Tibial nerve (tissue), 4 donors: ENCODE measurements at regions not wholly inside any gene's neighbourhood (a gene's known extent, or its start where the extent isn't known, plus 50 kb on each side); places are given as distances from the start of the nearest gene placed in this dataset.

Experiments used
- DNase-seq, 2 donors: peaks; one replicate each; pipeline ENCODE4 v3.0.0-alpha.2; 2019; ENCODE audit warnings: low spot score in 2 of 2
- H3K27ac ChIP-seq, 4 donors: fragments of 200-600 bp; sonication (generic) in 3 of 4; one replicate each; pipeline ENCODE4 v1.5.1; 2017 to 2019; ENCODE audit warnings: mild to moderate bottlenecking in 1 of 4
- H3K27me3 ChIP-seq, 2 donors: fragments of 200-600 bp; sonication (generic) in 1 of 2; one replicate each; pipeline versions ENCODE4 v1.5.1 to v1.6.0; 2017 to 2019
- H3K36me3 ChIP-seq, 3 donors: fragments of 200-600 bp; sonication (generic); one replicate each; pipeline ENCODE4 v1.5.1; 2018 to 2019
- H3K4me1 ChIP-seq, 4 donors: fragments of 200-600 bp; sonication (generic) in 3 of 4; one replicate each; pipeline ENCODE4 v1.5.1; 2017 to 2019
- H3K4me3 ChIP-seq, 4 donors: fragments of 200-600 bp; sonication (generic) in 3 of 4; one replicate each; pipeline ENCODE4 v1.5.1; 2017 to 2019; ENCODE audit warnings: mild to moderate bottlenecking in 1 of 4, moderate library complexity in 1 of 4
- H3K9me3 ChIP-seq, 4 donors: fragments of 200-600 bp; sonication (generic) in 3 of 4; one replicate each; pipeline ENCODE4 v1.5.1; 2017 to 2019
- EP300 ChIP-seq, 2 donors: sonication (generic); formaldehyde crosslinking; IDR thresholded peaks; one replicate each; pipeline ENCODE4 v1.6.1; 2017; ENCODE audit warnings: antibody characterized with exemption in 2 of 2, mild to moderate bottlenecking in 1 of 2
- POLR2A ChIP-seq, 2 donors: fragments of 450-650 bp; IDR thresholded peaks; one replicate each; pipeline ENCODE4 v1.6.1; 2017; ENCODE audit warnings: antibody characterized with exemption in 2 of 2, mild to moderate bottlenecking in 2 of 2, moderate library complexity in 2 of 2
- WGBS, 2 donors: methylation state at CpG; one replicate each; pipeline ENCODE4 v1.1.5; 2018; 5-methylcytosine and 5-hydroxymethylcytosine counted together
- TF ChIP-seq, protein P1 (sequence below), 5 experiments: fragments of 200-600 bp in 3 of 5; fragments of 450-650 bp in 2 of 5; sonication (generic) in 3 of 5; IDR thresholded peaks; one replicate each; pipeline ENCODE4 v1.5.1; 2016 to 2019; ENCODE audit warnings: antibody characterized with exemption in 5 of 5, mild to moderate bottlenecking in 3 of 5, moderate library complexity in 2 of 5

DNA sequence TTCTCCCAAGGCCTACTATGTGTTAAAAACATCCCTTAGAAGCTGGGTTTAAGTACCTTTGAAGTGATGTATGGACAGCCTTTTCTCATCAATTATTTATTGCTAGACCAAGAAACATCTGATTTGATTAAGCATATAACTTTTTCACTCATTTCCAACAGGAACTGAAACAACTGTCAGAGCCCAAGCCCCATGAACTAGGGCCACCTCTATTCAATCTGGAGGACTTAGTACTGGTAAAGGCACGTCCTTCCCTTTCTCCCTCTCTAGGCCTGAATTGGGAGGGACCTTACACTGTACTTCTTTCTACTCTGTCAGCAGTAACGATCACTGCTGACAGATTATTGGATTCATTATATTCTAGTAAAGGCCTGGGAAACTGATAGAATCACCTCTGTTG, 612.0 kb upstream of the CDH8 start:
- no peaks in the 10 kb centered on the region for H3K36me3 ChIP-seq

DNA sequence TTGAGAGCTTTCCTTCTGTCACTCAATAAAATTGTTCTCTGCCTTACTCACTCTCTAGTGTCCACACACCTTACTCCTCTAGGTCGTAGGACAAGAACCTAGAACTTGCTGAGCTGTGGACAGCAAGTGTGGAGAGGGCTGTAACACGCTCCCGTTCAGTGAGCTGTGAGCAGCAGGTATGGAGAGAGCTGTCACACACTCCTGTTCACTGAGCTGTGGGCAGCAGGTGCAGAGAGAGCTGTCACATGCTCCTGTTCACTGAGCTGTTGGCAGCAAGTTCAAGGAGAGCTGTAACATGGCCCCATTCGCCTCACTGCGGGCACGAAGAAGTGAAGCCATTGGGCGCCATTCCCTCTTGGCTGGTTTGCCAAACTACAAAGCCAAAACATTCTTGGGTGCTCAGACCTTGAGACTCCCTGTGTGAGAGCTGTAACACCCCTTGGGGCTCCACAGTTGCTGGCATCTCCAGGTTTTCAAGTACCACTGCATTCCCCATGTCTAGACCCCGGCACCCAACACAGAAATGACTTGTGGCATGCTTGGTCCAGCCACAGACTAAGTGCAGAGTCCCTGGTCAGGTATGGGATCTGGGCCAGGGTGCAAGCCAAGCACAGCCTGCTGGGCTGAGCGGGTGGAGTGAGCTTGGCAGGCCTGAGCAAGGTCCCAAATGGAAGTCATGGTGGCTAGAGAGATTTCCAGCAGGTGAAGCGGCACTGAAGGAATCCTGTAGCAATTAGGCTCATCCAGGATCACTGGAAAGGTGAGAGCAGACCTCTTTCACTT, 608.0 kb upstream of the CDH8 start:
- H3K4me3 ChIP-seq: no peak overlapping the region
- H3K27ac ChIP-seq: no peak overlapping the region
- no peaks in the 10 kb centered on the region for H3K27me3 ChIP-seq
- 82 to 86% methylated on average over 10 of the region's 10 CpGs for WGBS, 2 donors
- TF ChIP-seq, protein P1, sequence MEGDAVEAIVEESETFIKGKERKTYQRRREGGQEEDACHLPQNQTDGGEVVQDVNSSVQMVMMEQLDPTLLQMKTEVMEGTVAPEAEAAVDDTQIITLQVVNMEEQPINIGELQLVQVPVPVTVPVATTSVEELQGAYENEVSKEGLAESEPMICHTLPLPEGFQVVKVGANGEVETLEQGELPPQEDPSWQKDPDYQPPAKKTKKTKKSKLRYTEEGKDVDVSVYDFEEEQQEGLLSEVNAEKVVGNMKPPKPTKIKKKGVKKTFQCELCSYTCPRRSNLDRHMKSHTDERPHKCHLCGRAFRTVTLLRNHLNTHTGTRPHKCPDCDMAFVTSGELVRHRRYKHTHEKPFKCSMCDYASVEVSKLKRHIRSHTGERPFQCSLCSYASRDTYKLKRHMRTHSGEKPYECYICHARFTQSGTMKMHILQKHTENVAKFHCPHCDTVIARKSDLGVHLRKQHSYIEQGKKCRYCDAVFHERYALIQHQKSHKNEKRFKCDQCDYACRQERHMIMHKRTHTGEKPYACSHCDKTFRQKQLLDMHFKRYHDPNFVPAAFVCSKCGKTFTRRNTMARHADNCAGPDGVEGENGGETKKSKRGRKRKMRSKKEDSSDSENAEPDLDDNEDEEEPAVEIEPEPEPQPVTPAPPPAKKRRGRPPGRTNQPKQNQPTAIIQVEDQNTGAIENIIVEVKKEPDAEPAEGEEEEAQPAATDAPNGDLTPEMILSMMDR (IDR thresholded peaks at IDR 0.05): no peak
- TF ChIP-seq POLR2A (IDR thresholded peaks at IDR 0.05): no peak
- no peak for TF ChIP-seq EP300 (IDR thresholded peaks at IDR 0.05)
- H3K36me3 ChIP-seq: no peaks in the 10 kb centered on the region
- no peaks in the 10 kb centered on the region for H3K4me1 ChIP-seq
- peaks cover 0 to 37% (median 0%) of the 10 kb centered on the region in 4 donors for H3K9me3 ChIP-seq
- no peak for DNase-seq

More for the DNA sequence above, 612.0 kb upstream of the CDH8 start:
- Histone ChIP-seq H3K4me3 (no peak overlapping the region), H3K27ac (no peak overlapping the region), H3K9me3 (peaks cover 0 to 37% (median 0%) of the 10 kb centered on the region in 4 donors), H3K4me1 (no peaks in the 10 kb centered on the region), H3K27me3 (no peaks in the 10 kb centered on the region)
- TF ChIP-seq, protein P1 (IDR thresholded peaks at IDR 0.05): no peak
- TF ChIP-seq EP300 (IDR thresholded peaks at IDR 0.05) (no peak), POLR2A (IDR thresholded peaks at IDR 0.05) (no peak)
- DNase-seq: no peak
- 85 to 94% methylated on average over 2 of the region's 2 CpGs for WGBS, 2 donors

DNA sequence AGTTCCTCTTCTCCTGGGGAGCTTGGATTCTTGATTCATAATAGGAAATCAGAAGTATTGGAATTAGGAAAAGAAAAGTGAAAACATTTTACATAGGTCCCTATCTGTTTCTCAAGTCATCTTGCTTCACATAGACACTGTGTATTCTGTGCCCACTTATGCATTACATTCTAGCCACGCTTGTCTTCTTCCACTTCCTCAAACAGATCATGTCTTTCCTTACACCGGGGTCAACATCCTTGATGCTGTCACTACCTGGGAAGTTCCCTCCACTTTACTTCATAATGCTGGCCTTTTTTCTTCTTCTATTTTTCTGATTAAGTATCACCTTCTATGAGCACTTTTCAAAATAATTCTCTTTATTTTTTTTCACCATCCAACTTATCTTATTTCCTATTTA, 606.4 kb upstream of the CDH8 start:
- 70 to 71% methylated on average over 2 of the region's 2 CpGs for WGBS, 2 donors
- DNase-seq: no peak
- H3K36me3 ChIP-seq: no peaks in the 10 kb centered on the region
- H3K4me3 ChIP-seq: no peak overlapping the region
- H3K4me1 ChIP-seq: no peaks in the 10 kb centered on the region
- TF ChIP-seq, protein P1 (IDR thresholded peaks at IDR 0.05): no peak
- no peak for TF ChIP-seq EP300 (IDR thresholded peaks at IDR 0.05)
- no peak for TF ChIP-seq POLR2A (IDR thresholded peaks at IDR 0.05)
- H3K27me3 ChIP-seq: no peaks in the 10 kb centered on the region
- peaks cover 0 to 32% (median 0%) of the 10 kb centered on the region in 4 donors for H3K9me3 ChIP-seq
- H3K27ac ChIP-seq: no peak overlapping the region

DNA sequence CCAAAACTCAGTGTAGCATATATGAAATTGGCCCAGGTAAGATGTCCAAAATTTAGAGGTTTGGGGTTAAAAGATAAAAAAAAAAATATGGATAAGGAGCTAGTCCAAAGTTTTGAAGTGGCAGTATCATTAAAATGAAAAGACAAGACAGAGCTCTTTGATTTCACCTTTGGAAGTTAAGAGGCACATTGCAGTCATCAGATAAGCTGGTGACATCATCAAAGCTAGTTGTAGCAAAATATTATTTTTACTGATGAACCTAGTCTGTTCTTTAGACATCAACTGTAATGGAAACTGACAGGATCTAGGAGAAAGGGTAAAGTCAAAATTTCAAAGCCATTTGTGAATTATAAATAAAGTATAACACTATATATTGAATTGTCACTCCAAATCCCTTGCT, 603.7 kb upstream of the CDH8 start:
- TF ChIP-seq EP300 (IDR thresholded peaks at IDR 0.05) (no peak), POLR2A (IDR thresholded peaks at IDR 0.05) (no peak)
- TF ChIP-seq, protein P1 (IDR thresholded peaks at IDR 0.05): no peak
- H3K9me3 ChIP-seq: peaks cover 0 to 7% (median 0%) of the 10 kb centered on the region in 4 donors
- DNase-seq: no peak
- H3K27ac ChIP-seq: no peak overlapping the region
- no peaks in the 10 kb centered on the region for H3K4me1 ChIP-seq
- H3K27me3 ChIP-seq: no peaks in the 10 kb centered on the region
- H3K4me3 ChIP-seq: no peak overlapping the region
- H3K36me3 ChIP-seq: no peaks in the 10 kb centered on the region

DNA sequence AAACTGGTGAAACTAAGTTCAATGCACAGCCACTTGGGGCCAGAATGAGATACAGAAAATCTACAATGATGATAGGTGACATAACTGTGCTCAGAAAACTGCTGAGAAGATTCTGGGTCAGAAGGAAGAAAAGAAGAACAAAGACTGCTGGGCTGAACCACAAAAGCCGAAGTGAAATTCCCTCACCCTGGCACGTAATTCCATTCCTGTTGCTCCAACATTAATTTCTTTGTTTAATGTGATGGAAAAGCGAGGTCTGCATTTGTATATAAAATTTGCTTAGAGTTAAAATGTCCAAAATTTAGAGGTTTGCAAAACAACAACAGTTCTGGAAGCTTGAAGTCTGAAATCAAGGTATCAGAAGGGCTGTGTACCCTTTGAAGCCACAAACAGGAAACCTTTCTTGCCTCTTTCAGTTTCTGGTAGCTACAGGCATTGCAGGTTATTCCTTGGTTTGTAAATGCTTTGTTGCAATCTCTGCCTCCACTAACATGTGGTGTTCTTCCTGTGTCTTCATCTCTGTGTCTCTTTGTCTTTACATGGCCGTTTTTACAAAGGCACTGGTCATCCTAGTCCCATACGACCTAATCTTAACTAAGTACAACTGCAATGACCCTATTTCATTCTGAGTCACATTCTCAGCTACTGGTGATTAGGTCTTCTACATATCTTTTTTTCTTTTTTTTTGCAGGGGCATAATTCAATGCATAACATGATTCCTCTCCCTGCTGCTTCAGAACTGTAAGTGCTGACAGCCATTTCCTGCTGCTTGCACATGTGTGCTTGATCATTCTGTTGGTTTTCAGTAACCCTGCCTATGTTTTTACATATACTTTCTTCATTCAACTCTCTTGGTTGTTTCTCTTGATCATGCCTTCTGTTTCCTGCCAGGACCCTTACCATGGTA, 603.0 kb upstream of the CDH8 start:
- H3K4me3 ChIP-seq: no peak overlapping the region
- TF ChIP-seq, protein P1 (IDR thresholded peaks at IDR 0.05): no peak
- TF ChIP-seq POLR2A (IDR thresholded peaks at IDR 0.05) (no peak), EP300 (IDR thresholded peaks at IDR 0.05) (no peak)
- no peak for DNase-seq
- no peaks in the 10 kb centered on the region for H3K27me3 ChIP-seq
- no peak overlapping the region for H3K27ac ChIP-seq
- WGBS, 2 donors: 55 to 56% methylated on average over 5 of the region's 5 CpGs
- H3K9me3 ChIP-seq: peaks cover 0 to under 1% (median 0%) of the 10 kb centered on the region in 4 donors
- H3K4me1 ChIP-seq: no peaks in the 10 kb centered on the region
- no peaks in the 10 kb centered on the region for H3K36me3 ChIP-seq
